H9 (cell line): ENCODE measurements at regions not wholly inside any gene's neighbourhood (a gene's known extent, or its start where the extent isn't known, plus 50 kb on each side); places are given as distances from the start of the nearest gene placed in this dataset.

Source experiments
- DNase-seq: peaks from one replicate; pipeline ENCODE4 v3.0.0-alpha.2; 2017
- H2AFZ ChIP-seq: one replicate; pipeline ENCODE4 v1.6.1; 2013; ENCODE audit warnings: mild to moderate bottlenecking, low read length, control low read depth, moderate library complexity
- H2AK5ac ChIP-seq: 2 replicates; pipeline ENCODE4 v1.6.1; 2013; ENCODE audit warnings: low read length, control low read depth, mixed read lengths; ENCODE audit not compliant: insufficient read length
- H2BK120ac ChIP-seq: one replicate; pipeline ENCODE4 v1.6.1; 2013; ENCODE audit warnings: low read depth, mild to moderate bottlenecking, low read length, control low read depth, inconsistent platforms; ENCODE audit not compliant: poor library complexity, severe bottlenecking
- H2BK12ac ChIP-seq: 2 replicates; pipeline ENCODE4 v1.6.1; 2013; ENCODE audit warnings: low read length, control low read depth, mixed read lengths, low read depth; ENCODE audit not compliant: insufficient read length
- H2BK15ac ChIP-seq: 2 replicates; pipeline ENCODE4 v1.6.1; 2013; ENCODE audit warnings: low read depth, low read length, control low read depth
- H2BK20ac ChIP-seq: one replicate; pipeline ENCODE4 v1.6.1; 2013; ENCODE audit warnings: low read depth, mild to moderate bottlenecking, low read length, control low read depth, inconsistent platforms; ENCODE audit not compliant: poor library complexity, severe bottlenecking
- H2BK5ac ChIP-seq: 2 replicates; pipeline ENCODE4 v1.6.1; 2013; ENCODE audit warnings: low read length, control low read depth, mixed read lengths; ENCODE audit not compliant: insufficient read length
- H3K14ac ChIP-seq: 2 replicates; pipeline ENCODE4 v1.6.1; 2013; ENCODE audit warnings: low read length, control low read depth; ENCODE audit not compliant: insufficient read depth
- H3K18ac ChIP-seq: 2 replicates; pipeline ENCODE4 v1.6.1; 2013; ENCODE audit warnings: low read depth, mild to moderate bottlenecking, mixed read lengths, low read length, control low read depth; ENCODE audit not compliant: insufficient read length
- H3K23ac ChIP-seq: 2 replicates; pipeline ENCODE4 v1.6.1; 2013; ENCODE audit warnings: low read length, control low read depth, mixed read lengths, low read depth; ENCODE audit not compliant: insufficient read length
- H3K23me2 ChIP-seq: 2 replicates; pipeline ENCODE4 v1.6.1; 2013; ENCODE audit warnings: low read depth, mild to moderate bottlenecking, mixed read lengths, low read length, control low read depth; ENCODE audit not compliant: insufficient read length, poor library complexity, severe bottlenecking
- H3K27ac ChIP-seq: 2 replicates; pipeline ENCODE4 v1.5.1; 2013; ENCODE audit warnings: low read length, control low read depth, mixed read lengths, low read depth; ENCODE audit not compliant: insufficient read length
- H3K27me3 ChIP-seq: 2 replicates; pipeline ENCODE4 v1.6.1; 2013; ENCODE audit warnings: low read length, control low read depth, inconsistent platforms; ENCODE audit not compliant: insufficient read depth
- H3K4ac ChIP-seq: 2 replicates; pipeline ENCODE4 v1.6.1; 2013; ENCODE audit warnings: low read depth, mild to moderate bottlenecking, control low read depth, inconsistent platforms, low read length, moderate library complexity
- H3K4me1 ChIP-seq: 2 replicates; pipeline ENCODE4 v1.6.1; 2013; ENCODE audit warnings: low read length, control low read depth, inconsistent platforms; ENCODE audit not compliant: insufficient read depth
- H3K4me2 ChIP-seq: 2 replicates; pipeline ENCODE4 v1.6.1; 2013; ENCODE audit warnings: low read length, control low read depth, mixed read lengths; ENCODE audit not compliant: insufficient read length, insufficient read depth
- H3K56ac ChIP-seq: 2 replicates; pipeline ENCODE4 v1.6.1; 2013; ENCODE audit warnings: low read depth, mild to moderate bottlenecking, mixed read lengths, low read length, control low read depth; ENCODE audit not compliant: insufficient read length
- H3K79me1 ChIP-seq: 2 replicates; pipeline ENCODE4 v1.6.1; 2013; ENCODE audit warnings: low read depth, mild to moderate bottlenecking, moderate library complexity, low read length, control low read depth, inconsistent platforms; ENCODE audit not compliant: insufficient read depth, poor library complexity, severe bottlenecking
- H3K79me2 ChIP-seq: 2 replicates; pipeline ENCODE4 v1.6.1; 2013; ENCODE audit warnings: low read length, control low read depth, inconsistent platforms; ENCODE audit not compliant: insufficient read depth
- H3K9ac ChIP-seq: 2 replicates; pipeline ENCODE4 v1.6.1; 2013; ENCODE audit warnings: low read length, control low read depth, mixed read lengths; ENCODE audit not compliant: insufficient read length; ENCODE audit errors: extremely low read depth
- H3K9me3 ChIP-seq: one replicate; pipeline ENCODE4 v1.6.1; 2013; ENCODE audit warnings: low read depth, low read length, inconsistent platforms; ENCODE audit not compliant: control insufficient read depth
- H3T11ph ChIP-seq: one replicate; pipeline ENCODE4 v1.6.1; 2013; ENCODE audit warnings: mild to moderate bottlenecking, low read length, control low read depth, inconsistent platforms
- H4K20me1 ChIP-seq: one replicate; pipeline ENCODE4 v1.6.1; 2013; ENCODE audit not compliant: control insufficient read depth, insufficient read length, insufficient read depth
- H4K5ac ChIP-seq: 2 replicates; pipeline ENCODE4 v1.6.1; 2013; ENCODE audit warnings: low read depth, mild to moderate bottlenecking, mixed read lengths, low read length, control low read depth; ENCODE audit not compliant: insufficient read length
- H4K8ac ChIP-seq: replicated peaks from 2 replicates; pipeline ENCODE4 v1.6.1; 2013; ENCODE audit warnings: low read length, control low read depth, mixed read lengths, low read depth; ENCODE audit not compliant: insufficient read length
- H4K91ac ChIP-seq: 2 replicates; pipeline ENCODE4 v1.6.1; 2013; ENCODE audit warnings: low read depth, mild to moderate bottlenecking, moderate library complexity, mixed read lengths, low read length, control low read depth; ENCODE audit not compliant: insufficient read length
- H3K27ac Mint-ChIP-seq, 3 experiments: 2 replicates in 2 of 3; 3 replicates in 1 of 3; pipeline ENCODE4 v1.8.0; 2020 to 2021; ENCODE audit warnings: mixed read lengths in 3 of 3, mild to moderate bottlenecking in 1 of 3, moderate library complexity in 1 of 3
- H3K27me3 Mint-ChIP-seq: 2 replicates; pipeline ENCODE4 v1.8.0; 2021; ENCODE audit warnings: low read depth, mild to moderate bottlenecking, moderate library complexity, mixed read lengths
- H3K36me3 Mint-ChIP-seq, 3 experiments: 2 replicates in 2 of 3; 3 replicates in 1 of 3; pipeline ENCODE4 v1.8.0; 2020 to 2021; ENCODE audit warnings: low read depth in 3 of 3, mixed read lengths in 3 of 3; ENCODE audit not compliant: insufficient read depth in 1 of 3
- H3K4me1 Mint-ChIP-seq, 2 experiments: 2 replicates each; pipeline ENCODE4 v1.8.0; 2020; ENCODE audit warnings: mixed read lengths in 2 of 2
- H3K4me3 Mint-ChIP-seq, 2 experiments: 2 replicates in 1 of 2; 3 replicates in 1 of 2; pipeline ENCODE4 v1.8.0; 2020 to 2021; ENCODE audit warnings: mild to moderate bottlenecking in 2 of 2, mixed read lengths in 2 of 2, moderate library complexity in 1 of 2
- H3K9me3 Mint-ChIP-seq, 2 experiments: 2 replicates in 1 of 2; 3 replicates in 1 of 2; pipeline ENCODE4 v1.8.0; 2020; ENCODE audit warnings: mild to moderate bottlenecking in 2 of 2, mixed read lengths in 2 of 2, moderate library complexity in 1 of 2
- CTCF ChIP-seq: fragments of 200-600 bp; sonication (generic); conservative IDR thresholded peaks from 3 replicates; pipeline ENCODE4 v1.8.0; 2021; ENCODE audit warnings: antibody characterized with exemption, mild to moderate bottlenecking
- WGBS: extraction: QIAGEN DNeasy Blood & Tissue Kit; methylation state at CpG from one replicate; pipeline ENCODE4 v1.1.7; 2013; ENCODE audit warnings: missing lambda C conversion rate, low lambda C conversion rate, mixed read lengths; ENCODE audit not compliant: insufficient read length; ENCODE audit errors: extremely low coverage; 5-methylcytosine and 5-hydroxymethylcytosine counted together

DNA sequence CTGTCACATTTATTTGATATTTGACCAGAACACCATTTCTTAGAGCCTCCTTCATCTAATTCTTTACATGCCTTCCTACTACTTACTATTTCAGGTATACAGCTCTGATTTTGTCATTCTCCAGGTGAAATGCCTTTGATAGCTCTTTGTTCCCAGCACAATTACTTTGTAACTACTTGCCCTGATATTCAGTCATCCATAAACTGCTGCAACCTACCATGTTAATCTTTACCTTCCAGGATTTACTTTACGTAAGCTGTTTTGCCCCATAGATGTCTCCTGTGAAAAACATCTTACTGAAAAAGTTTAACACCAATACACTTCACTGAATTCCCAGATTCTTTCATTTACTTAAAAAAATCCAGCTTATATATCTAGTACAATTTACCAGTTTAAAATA is 443.8 kb upstream of the CYLC2 start:
- Histone ChIP-seq H3T11ph (no peak overlapping the region), H2BK12ac (no peak overlapping the region), H3K27ac (no peak overlapping the region), H3K79me2 (no peaks in the 10 kb centered on the region), H2AK5ac (no peak overlapping the region), H3K14ac (no peak overlapping the region), H3K4ac (no peak overlapping the region), H3K23ac (no peak overlapping the region), H3K56ac (no peak overlapping the region), H2BK120ac (no peak overlapping the region), H3K18ac (no peak overlapping the region), H3K4me1 (no peaks in the 10 kb centered on the region), H2AFZ (no peak overlapping the region), H3K79me1 (no peaks in the 10 kb centered on the region), H2BK15ac (no peak overlapping the region), H3K4me2 (no peak overlapping the region), H4K20me1 (no peaks in the 10 kb centered on the region), H4K91ac (no peak overlapping the region), H2BK20ac (no peak overlapping the region), H4K5ac (no peak overlapping the region), H2BK5ac (no peak overlapping the region), H3K27me3 (no peaks in the 10 kb centered on the region), H3K9me3 (peaks cover 9% of the 10 kb centered on the region), H3K9ac (no peak overlapping the region), H3K23me2 (no peaks in the 10 kb centered on the region), H4K8ac (no peak overlapping the region)
- Mint-ChIP-seq H3K4me1 (no peaks in the 10 kb centered on the region), H3K9me3 (peaks cover 32 to 47% of the 10 kb centered on the region in 2 experiments), H3K27ac (no peak overlapping the region), H3K4me3 (no peak overlapping the region), H3K27me3 (no peaks in the 10 kb centered on the region), H3K36me3 (peaks cover 12 to 36% (median 19%) of the 10 kb centered on the region in 3 experiments)
- TF ChIP-seq CTCF = no peak
- DNase-seq = no peak
- no CpG with 5 or more reads among the region's 1 CpG for WGBS
